ENCODE measurements at regions not wholly inside any gene's neighbourhood (a gene's known extent, or its start where the extent isn't known, plus 50 kb on each side); places are given as distances from the start of the nearest gene placed in this dataset.

GRCh38 chr6:55974688-55975087 is 99.3 kb upstream of the BMP5 start (continued):
- no peak for TF ChIP-seq USF2 (IDR thresholded peaks at IDR 0.05; ENCODE audit: low read length)
